Thoracic aorta (tissue), 2 donors: ENCODE measurements at regions not wholly inside any gene's neighbourhood (a gene's known extent, or its start where the extent isn't known, plus 50 kb on each side); places are given as distances from the start of the nearest gene placed in this dataset.

ENCODE experiments used
- ATAC-seq: fragments of 150-250 bp; one replicate; pipeline ENCODE4 v1.8.0; 2017; ENCODE audit warnings: low read depth; ENCODE audit not compliant: insufficient number of reproducible peaks, low FRiP score
- DNase-seq: peaks from one replicate; pipeline ENCODE4 v3.0.0-alpha.2; 2020; ENCODE audit warnings: low spot score
- H3K27ac ChIP-seq, 2 donors: fragments of 200-600 bp; sonication (generic); 1 replicate in 1 of 2; 2 replicates in 1 of 2; pipeline ENCODE4 v1.5.1; 2016; ENCODE audit warnings: mild to moderate bottlenecking in 2 of 2, moderate library complexity in 2 of 2
- H3K27me3 ChIP-seq: fragments of 200-600 bp; sonication (generic); replicated peaks from 2 replicates; pipeline ENCODE4 v1.6.0; 2016; ENCODE audit warnings: mild to moderate bottlenecking; ENCODE audit not compliant: insufficient read depth
- H3K36me3 ChIP-seq: fragments of 200-600 bp; sonication (generic); one replicate; pipeline ENCODE4 v1.5.1; 2016
- H3K4me1 ChIP-seq, 2 donors: fragments of 200-600 bp; sonication (generic); 1 replicate in 1 of 2; 2 replicates in 1 of 2; pipeline versions ENCODE4 v1.5.1 to v1.6.0; 2016; ENCODE audit warnings: low read depth in 2 of 2, mild to moderate bottlenecking in 1 of 2; ENCODE audit not compliant: control insufficient read depth in 1 of 2
- H3K4me3 ChIP-seq: fragments of 200-600 bp; sonication (generic); 2 replicates; pipeline ENCODE4 v1.5.1; 2016; ENCODE audit warnings: mild to moderate bottlenecking
- H3K9me3 ChIP-seq: fragments of 200-600 bp; sonication (generic); 2 replicates; pipeline ENCODE4 v1.5.1; 2016
- TF ChIP-seq, protein P1 (sequence below): fragments of 200-600 bp; sonication (generic); IDR thresholded peaks from one replicate; pipeline ENCODE4 v1.5.1; 2019; ENCODE audit warnings: antibody characterized with exemption

DNA sequence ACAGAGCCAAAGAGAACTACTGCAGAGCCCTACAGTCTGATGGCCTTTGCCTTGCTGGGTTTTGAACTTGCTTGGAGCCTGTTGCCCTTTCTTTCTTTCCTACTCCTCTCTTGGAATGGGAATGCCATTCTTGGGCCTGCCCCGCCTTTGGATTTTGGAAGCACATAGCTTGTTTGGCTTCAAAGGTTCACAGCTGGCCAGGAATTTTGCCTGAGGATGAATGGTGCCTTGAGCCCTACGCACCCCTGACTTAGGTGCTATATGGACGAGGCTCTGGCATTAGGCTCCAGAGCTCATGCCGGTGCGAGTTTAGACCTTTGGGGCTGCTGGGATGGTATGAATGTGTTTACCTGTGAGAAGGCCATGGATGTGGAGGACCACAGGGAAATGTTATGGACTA, 663.3 kb upstream of the HS6ST1 start:
- no peak overlapping the region for H3K4me3 ChIP-seq
- TF ChIP-seq, protein P1, sequence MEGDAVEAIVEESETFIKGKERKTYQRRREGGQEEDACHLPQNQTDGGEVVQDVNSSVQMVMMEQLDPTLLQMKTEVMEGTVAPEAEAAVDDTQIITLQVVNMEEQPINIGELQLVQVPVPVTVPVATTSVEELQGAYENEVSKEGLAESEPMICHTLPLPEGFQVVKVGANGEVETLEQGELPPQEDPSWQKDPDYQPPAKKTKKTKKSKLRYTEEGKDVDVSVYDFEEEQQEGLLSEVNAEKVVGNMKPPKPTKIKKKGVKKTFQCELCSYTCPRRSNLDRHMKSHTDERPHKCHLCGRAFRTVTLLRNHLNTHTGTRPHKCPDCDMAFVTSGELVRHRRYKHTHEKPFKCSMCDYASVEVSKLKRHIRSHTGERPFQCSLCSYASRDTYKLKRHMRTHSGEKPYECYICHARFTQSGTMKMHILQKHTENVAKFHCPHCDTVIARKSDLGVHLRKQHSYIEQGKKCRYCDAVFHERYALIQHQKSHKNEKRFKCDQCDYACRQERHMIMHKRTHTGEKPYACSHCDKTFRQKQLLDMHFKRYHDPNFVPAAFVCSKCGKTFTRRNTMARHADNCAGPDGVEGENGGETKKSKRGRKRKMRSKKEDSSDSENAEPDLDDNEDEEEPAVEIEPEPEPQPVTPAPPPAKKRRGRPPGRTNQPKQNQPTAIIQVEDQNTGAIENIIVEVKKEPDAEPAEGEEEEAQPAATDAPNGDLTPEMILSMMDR: no peak
- H3K36me3 ChIP-seq: no peaks in the 10 kb centered on the region
- DNase-seq (no peak), ATAC-seq (no peak)
- H3K27me3 ChIP-seq: no peaks in the 10 kb centered on the region
- no peaks in the 10 kb centered on the region for H3K4me1 ChIP-seq
- H3K27ac ChIP-seq: no peak overlapping the region
- H3K9me3 ChIP-seq: no peaks in the 10 kb centered on the region

DNA sequence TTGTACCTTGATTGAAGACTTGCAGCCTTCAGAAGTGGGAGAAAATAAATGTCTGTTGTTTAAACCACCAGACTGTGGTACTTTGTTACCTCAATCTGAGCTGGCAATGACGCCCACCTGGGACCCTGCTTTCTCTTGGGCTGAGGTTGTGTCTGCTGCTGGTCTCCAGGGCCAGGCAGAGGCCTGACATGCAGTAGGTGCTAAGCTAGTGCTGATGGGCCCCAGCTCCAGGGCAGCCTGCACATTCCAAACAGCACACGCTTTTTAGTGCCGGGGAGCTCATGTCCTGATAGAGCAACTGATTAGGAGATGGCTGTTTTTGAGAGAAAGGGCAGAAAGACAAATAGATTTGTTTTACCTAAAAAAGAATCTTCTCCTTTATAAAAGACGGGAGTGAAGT, 664.0 kb upstream of the HS6ST1 start:
- DNase-seq: no peak
- no peak overlapping the region for H3K27ac ChIP-seq
- no peaks in the 10 kb centered on the region for H3K36me3 ChIP-seq
- H3K9me3 ChIP-seq: no peaks in the 10 kb centered on the region
- no peak overlapping the region for H3K4me3 ChIP-seq
- TF ChIP-seq, protein P1: no peak
- ATAC-seq: no peak
- no peaks in the 10 kb centered on the region for H3K4me1 ChIP-seq
- no peaks in the 10 kb centered on the region for H3K27me3 ChIP-seq

DNA sequence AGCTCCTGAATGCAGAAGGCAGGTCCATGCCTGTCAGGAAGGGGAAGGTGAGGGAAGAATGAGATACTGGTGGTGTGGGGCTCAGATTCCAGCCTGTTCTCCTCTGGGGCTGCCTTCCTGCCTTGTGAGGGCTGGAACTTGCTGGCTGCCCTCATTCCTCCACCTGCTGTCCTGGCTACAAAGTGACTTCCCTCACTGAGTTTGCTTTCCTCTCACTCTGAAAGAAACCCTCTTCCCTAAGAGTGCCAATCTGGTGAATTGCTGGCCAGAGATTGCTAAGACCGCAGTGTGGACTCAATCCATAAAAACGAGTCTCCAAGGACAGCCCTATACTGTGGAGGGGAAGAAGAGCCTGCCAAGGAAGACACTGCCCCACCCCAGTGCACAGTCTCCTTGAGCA, 664.4 kb upstream of the HS6ST1 start:
- ATAC-seq: no peak
- H3K36me3 ChIP-seq: no peaks in the 10 kb centered on the region
- DNase-seq: no peak
- TF ChIP-seq, protein P1: no peak
- no peak overlapping the region for H3K4me3 ChIP-seq
- no peaks in the 10 kb centered on the region for H3K27me3 ChIP-seq
- no peaks in the 10 kb centered on the region for H3K4me1 ChIP-seq
- H3K27ac ChIP-seq: no peak overlapping the region
- no peaks in the 10 kb centered on the region for H3K9me3 ChIP-seq

DNA sequence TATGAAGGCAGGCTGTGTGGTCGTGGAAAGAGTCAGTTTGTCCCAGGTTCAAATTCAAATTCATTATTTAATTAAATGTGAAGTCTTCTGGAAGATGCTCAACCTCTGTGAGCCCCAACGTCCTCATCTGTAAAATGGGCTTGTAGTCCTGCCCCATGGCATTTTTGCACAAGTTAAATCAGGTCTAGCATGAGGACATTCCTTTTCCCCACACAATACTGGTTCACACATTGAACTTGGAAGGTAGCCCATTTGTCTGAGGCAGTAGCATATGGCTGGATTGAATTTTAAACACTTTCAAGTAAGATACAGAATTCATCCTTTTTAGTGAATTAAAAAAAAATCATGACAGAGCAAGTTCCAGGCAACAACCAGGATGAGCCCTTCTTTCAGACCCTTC, 665.4 kb upstream of the HS6ST1 start:
- Histone ChIP-seq H3K4me3 (no peak overlapping the region), H3K4me1 (no peaks in the 10 kb centered on the region), H3K27me3 (no peaks in the 10 kb centered on the region), H3K36me3 (no peaks in the 10 kb centered on the region), H3K9me3 (no peaks in the 10 kb centered on the region), H3K27ac (no peak overlapping the region)
- no peak for ATAC-seq
- TF ChIP-seq, protein P1: no peak
- no peak for DNase-seq

DNA sequence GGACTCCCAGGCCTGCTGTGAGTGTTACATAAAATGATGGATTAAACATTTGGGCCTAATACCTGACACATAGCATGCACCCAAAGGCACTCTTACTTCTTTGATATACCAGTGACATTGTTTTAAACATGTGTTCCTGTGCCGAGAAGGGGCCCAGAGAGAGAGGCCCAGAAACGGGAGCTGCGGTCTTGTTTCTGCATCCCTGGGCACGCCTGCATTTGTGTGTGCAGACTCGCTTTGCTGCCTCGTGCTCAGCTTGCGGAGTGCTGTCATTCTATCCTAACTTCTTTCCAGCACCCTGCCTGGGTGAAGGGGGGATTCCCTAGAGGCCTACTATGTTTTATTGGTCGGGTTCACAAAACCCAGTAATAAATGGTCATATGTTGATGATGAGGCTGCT, 666.2 kb upstream of the HS6ST1 start:
- ATAC-seq (no peak), DNase-seq (no peak)
- no peak overlapping the region for H3K4me3 ChIP-seq
- no peak overlapping the region for H3K27ac ChIP-seq
- no peaks in the 10 kb centered on the region for H3K9me3 ChIP-seq
- no peaks in the 10 kb centered on the region for H3K4me1 ChIP-seq
- H3K36me3 ChIP-seq: no peaks in the 10 kb centered on the region
- H3K27me3 ChIP-seq: no peaks in the 10 kb centered on the region
- TF ChIP-seq, protein P1: no peak
